GM18517 (cell line): ENCODE measurements at regions not wholly inside any gene's neighbourhood (a gene's known extent, or its start where the extent isn't known, plus 50 kb on each side); places are given as distances from the start of the nearest gene placed in this dataset.

Experiments used
- ATAC-seq: cut with Tn5 transposase; IDR thresholded peaks from one replicate; pipeline ENCODE4 v1.9.1; 2021; ENCODE audit warnings: mild to moderate bottlenecking, moderate library complexity; ENCODE audit not compliant: unreplicated experiment

GRCh38 chr2:176709149-176709951 is 440.1 kb downstream of the MTX2 start:
- no peak for ATAC-seq

DNA sequence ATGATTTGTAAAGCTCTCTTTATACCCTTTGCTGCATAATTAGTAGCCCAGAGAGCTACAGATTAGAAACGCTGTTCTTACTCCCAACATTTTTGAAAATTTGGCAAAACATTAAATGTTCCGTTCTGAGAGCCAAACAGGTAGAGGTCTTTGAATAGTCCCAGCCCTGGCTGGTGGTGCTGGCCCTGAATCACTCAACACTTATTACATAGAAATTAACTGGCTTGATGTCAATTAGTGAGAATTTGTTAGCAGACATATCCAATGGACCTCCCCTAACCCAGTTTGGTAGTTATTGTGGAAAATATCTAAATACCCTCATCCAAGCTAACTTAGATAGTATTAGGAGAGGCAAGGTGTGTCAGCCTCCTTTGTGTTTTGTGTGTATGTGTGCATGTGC is 440.7 kb downstream of the MTX2 start:
- no peak for ATAC-seq

DNA sequence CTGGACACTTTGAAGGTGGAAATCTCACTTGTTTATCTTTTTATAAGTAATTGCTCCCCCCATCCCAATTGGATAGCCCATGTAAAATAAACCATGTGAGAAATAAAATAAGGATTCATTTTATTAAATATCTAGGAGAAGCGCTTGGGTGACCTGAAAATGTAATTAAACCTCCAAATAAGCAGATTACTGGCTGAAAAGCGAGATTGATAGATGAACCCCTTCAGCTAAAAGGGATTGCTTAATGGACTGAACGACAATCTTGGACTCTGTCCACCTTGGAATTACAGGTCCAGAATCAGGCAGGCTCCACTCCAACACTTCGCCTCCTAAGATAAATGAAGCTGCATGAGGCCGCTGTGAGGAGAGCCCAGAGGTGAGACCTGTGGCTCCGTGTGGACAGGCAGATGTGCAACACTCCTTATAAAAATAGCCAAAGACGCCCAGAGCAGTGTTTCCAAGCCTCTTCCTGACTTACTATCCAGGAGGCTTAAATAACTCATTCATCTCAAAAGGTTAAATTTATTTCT is 441.5 kb downstream of the MTX2 start:
- no peak for ATAC-seq

DNA sequence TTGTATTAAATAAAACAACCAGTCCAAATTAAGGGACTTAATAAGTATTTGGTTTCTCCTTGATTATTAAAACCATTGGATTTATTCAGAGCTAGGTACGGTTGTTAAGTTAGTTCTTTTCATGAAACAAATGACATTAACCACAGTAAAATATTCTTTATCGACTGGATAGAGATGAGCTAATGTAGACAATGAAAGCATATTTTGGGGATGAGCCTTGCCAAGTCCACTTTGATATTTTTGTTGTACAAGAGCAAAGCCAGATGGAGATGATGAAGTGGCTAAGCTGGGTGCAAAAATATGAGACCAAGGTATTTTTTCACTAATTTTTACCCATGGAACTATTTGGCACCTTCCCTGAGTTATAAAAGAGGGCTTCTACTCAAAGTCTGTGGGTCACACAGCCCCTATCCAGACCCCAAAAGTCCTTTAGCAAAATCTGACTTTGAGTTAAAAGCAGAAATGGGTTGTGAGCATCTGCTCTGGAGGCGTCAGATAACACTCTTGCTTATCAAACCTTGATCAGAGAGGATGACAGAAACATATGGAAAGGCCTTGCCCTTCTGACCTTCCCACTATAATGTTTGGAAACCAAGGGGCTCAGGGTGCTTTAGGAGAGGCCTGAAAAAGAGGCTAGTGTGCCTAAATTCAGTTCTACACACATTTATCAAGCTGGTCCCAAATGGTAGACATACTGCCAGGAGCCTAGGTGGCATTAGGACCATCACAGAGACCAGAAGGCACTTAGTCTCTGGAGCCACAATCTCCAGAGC is 456.8 kb downstream of the MTX2 start:
- ATAC-seq = no peak

GRCh38 chr2:176727696-176728095 is 458.5 kb downstream of the MTX2 start:
- no peak for ATAC-seq

- no peak for ATAC-seq
These were observed 460.7 kb downstream of the MTX2 start for GRCh38 chr2:176729706-176730569.

DNA sequence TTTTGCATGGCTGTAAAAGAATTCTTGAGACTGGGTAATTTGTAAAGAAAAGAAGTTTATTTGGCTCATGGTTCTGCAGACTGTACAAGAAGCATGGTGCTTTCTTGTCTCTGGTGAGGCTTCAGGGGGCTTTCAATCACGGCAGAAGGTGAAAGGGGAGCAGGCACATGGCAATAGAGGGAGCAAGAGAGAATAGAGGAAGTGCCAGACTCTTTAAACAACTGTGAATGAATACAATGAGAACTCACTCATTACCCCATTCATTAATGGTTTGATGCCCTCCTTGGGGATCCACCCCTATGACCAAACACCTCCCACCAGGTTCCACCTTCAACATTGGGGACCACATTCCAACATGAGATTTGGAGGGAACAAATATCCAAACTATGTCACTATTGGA is 463.5 kb downstream of the MTX2 start:
- ATAC-seq = no peak

- no peak for ATAC-seq
These were observed 464.6 kb downstream of the MTX2 start for GRCh38 chr2:176733698-176734430.

DNA sequence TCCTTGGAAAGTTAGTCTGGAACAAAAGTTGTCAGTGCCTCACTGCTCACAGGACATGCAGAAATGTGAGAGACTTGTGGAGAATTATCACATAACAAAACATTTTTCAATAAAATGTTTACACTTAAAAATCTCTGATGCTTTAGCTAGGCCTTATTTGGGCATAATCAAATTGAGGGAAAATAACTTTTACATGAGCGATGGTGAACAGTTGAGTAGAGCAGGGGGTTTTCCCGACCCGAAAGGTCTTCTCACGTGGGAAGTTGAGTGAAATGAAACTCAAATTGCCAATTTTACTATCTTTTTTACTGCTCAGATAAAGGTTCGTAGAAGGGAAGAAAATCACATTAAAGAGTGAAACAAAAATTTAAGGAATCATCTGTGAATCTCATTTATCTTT is 465.6 kb downstream of the MTX2 start:
- ATAC-seq = no peak

DNA sequence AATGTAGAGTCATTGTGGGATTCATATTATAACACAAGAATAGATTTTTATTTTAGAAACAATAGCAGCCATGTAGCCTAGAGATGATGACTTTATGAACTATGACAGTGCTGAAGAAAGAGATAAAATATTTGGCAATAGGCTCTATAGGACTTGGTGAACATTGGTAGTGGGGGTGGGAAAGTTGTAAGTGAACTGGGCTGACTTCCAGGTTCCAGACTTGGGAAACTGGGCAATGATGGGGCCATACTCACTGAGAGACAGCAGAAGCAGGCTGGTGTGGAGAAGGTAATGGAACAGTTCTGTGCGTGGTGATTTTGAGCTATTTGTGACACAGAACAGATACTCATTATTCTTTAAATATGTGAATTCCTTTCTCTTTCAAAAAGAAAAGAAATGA is 470.3 kb upstream of the HNRNPA3 start:
- ATAC-seq = no peak

GRCh38 chr2:176743671-176744070 is 468.9 kb upstream of the HNRNPA3 start:
- no peak for ATAC-seq

GRCh38 chr2:176744146-176744545 is 468.4 kb upstream of the HNRNPA3 start:
- no peak for ATAC-seq

GRCh38 chr2:176745543-176746200 is 466.9 kb upstream of the HNRNPA3 start:
- peak; percentile 62 for ATAC-seq

GRCh38 chr2:176746411-176746810 is 466.2 kb upstream of the HNRNPA3 start:
- no peak for ATAC-seq

DNA sequence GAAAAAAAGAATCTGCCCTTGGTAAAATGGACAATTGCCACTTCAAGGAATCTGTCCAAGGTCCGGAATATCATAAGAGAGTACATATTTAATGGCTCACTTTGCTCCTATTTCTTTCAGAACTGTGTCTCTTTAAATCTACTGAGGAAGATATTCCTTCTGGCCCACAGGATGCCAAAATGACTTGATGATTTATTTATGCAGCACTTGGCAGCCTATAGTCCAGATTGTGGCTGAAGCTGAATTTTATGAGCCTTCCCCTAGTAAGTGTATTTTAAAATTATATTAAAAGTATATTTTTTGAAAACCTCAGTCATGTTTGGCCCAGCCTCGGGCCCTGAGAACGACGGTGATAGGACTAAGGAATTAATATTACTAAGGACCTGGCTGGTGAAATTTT is 465.1 kb upstream of the HNRNPA3 start:
- no peak for ATAC-seq

- ATAC-seq = no peak
These were observed 464.7 kb upstream of the HNRNPA3 start for GRCh38 chr2:176747928-176748327.

DNA sequence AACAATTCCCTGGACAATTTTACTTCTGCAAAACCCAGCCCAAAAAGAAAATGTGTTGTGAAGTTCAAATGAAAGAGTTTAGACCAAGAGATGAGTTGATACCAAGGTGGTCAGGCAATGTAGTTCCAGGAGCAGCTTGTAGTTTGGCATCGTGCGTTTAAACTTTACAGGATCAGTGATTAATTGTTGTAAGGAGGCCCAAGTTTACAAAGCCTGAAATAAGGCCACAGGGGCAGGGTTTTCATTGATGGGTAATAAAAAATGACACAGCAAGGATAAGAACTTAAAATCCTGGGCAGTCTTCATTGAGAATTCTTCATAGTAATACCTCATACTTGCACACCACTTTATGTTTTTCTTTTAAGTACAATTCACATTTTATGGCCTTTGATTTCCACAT is 463.9 kb upstream of the HNRNPA3 start:
- ATAC-seq = no peak

DNA sequence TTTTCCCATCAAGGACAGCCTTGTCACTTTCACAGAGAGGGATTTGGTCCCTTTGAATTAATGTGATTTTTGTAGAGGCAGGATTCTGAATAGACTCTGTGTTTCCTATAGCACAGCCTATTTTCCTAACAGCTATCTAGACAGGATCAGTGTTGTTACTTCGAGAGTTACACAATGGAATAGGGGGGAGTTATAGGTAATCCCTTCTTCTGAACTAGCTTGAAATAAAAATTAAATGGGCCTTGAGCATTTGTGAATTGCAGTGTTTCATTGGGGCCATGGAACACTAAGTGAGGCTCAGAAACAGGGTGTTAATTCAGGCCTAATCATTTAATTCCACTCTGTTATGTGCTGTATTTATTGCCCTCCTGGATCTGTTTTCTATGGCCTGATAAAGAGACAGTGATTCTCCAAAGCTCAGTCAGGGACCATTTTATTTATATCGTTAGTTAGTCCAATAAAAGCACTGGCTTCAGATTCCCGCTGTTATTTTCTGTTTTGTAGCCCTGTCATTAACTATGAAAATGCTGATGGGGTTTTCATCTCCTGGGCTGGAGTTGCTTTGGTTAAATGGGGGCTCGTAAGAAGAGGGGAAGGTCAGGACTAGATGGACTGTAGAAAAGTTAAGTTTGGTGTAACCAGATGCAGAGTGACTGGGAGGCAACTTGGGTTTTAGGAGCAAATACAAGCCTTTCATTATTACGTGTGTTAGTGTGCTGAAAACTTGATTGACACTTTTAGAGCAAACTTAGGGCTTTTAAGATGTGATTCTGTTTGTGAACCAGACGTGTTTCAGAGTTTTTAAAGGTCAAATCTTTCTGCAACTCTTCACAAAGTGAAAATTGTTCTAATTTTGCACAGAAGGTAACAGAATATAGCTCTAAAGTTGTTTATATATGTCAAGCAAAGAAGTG is 461.0 kb upstream of the HNRNPA3 start:
- no peak for ATAC-seq

GRCh38 chr2:176752295-176752694 is 460.3 kb upstream of the HNRNPA3 start:
- ATAC-seq = no peak
